ENCODE measurements at regions not wholly inside any gene's neighbourhood (a gene's known extent, or its start where the extent isn't known, plus 50 kb on each side); places are given as distances from the start of the nearest gene placed in this dataset.

- TF ChIP-seq TBP (CRISPR knock-in tag; IDR thresholded peaks at IDR 0.05): no peak
- no peak for TF ChIP-seq ZNF121 (CRISPR knock-in tag; IDR thresholded peaks at IDR 0.05)
- no peak for TF ChIP-seq ZNF790 (CRISPR knock-in tag; IDR thresholded peaks at IDR 0.05; ENCODE audit: borderline replicate concordance)
- no peak for TF ChIP-seq HDAC6 (IDR thresholded peaks at IDR 0.05; ENCODE audit: low read depth, low read length)
- TF ChIP-seq ZNF232 (CRISPR knock-in tag; IDR thresholded peaks at IDR 0.05; ENCODE audit: borderline replicate concordance): no peak
- no peak for TF ChIP-seq IKZF1 (IDR thresholded peaks at IDR 0.05)
- no peak for TF ChIP-seq FOXA1 (IDR thresholded peaks at IDR 0.05)
- TF ChIP-seq FOXA1 (CRISPR knock-in tag; IDR thresholded peaks at IDR 0.05): no peak
- TF ChIP-seq, protein P1, sequence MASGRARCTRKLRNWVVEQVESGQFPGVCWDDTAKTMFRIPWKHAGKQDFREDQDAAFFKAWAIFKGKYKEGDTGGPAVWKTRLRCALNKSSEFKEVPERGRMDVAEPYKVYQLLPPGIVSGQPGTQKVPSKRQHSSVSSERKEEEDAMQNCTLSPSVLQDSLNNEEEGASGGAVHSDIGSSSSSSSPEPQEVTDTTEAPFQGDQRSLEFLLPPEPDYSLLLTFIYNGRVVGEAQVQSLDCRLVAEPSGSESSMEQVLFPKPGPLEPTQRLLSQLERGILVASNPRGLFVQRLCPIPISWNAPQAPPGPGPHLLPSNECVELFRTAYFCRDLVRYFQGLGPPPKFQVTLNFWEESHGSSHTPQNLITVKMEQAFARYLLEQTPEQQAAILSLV (CRISPR knock-in tag; IDR thresholded peaks at IDR 0.05; ENCODE audit: borderline replicate concordance): no peak
- no peak for TF ChIP-seq GABPA (IDR thresholded peaks at IDR 0.05; ENCODE audit: low read depth, low read length)
- TF ChIP-seq GABPA (CRISPR knock-in tag; IDR thresholded peaks at IDR 0.05; ENCODE audit: low read depth): no peak
- TF ChIP-seq ZNF83 (CRISPR knock-in tag; IDR thresholded peaks at IDR 0.05; ENCODE audit: borderline replicate concordance): no peak
- TF ChIP-seq AGO2 (optimal IDR thresholded peaks at IDR 0.05; ENCODE audit: low read depth, low read length): no peak
Observed at GRCh38 chrX:45735571-45735970, 534.9 kb upstream of the DIPK2B start.
